D721Med (cell line): ENCODE measurements at regions not wholly inside any gene's neighbourhood (a gene's known extent, or its start where the extent isn't known, plus 50 kb on each side); places are given as distances from the start of the nearest gene placed in this dataset.

ENCODE experiments used
- DNase-seq: peaks from one replicate; pipeline ENCODE4 v3.0.0; 2011; ENCODE audit warnings: low spot score; ENCODE audit not compliant: insufficient read length
- FAIRE-seq: peaks from 2 replicates; lab custom pipeline; 2011; peaks lifted over from hg19 to GRCh38; lab: Jason Lieb, UNC
- CTCF ChIP-seq: IDR thresholded peaks from 2 replicates; pipeline ENCODE4 v1.5.1; 2012; ENCODE audit warnings: mild to moderate bottlenecking, control low read depth; ENCODE audit not compliant: insufficient read depth; ENCODE audit errors: missing control alignments

- TF ChIP-seq CTCF, result no peak
- FAIRE-seq (no peak), DNase-seq (no peak)
Measured at GRCh38 chr12:85507456-85507855, 227.4 kb downstream of the ALX1 start.

DNA sequence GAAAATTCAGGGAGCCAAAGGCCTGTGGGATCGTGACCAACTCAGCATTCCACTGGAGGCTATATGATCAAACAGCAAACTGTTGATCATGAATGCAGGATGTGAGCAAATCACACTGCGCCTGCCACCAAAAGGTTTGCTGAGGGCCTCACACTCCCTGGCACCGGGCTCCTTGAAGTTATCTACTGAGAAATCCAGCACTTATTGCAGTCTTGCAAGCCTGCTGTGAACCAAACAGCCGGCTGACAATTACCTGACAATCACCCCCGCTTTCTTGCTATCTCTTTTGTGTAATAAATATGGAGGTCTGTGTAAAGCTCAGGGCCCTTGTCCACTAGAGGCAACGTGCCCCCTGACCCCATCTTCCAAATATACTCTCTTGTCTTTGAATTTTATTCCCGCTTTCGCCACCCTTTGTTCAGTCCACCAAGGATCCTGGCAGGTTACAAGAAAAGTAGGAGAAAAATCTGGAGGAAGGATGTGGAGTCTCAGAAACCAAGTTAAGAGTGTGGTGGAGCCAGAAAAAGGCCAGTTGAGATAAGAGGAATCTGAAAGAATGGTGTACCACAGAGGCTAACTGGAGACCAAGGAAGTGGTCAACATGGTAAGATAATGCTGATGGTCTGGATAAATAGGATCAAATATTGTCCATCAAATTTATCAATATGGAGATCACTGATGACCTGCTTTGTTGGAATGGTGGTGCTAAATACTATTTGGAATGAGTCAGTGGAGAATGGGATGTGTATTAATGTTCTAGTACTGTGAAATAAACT is 229.2 kb downstream of the ALX1 start:
- TF ChIP-seq CTCF, result no peak
- no peak for DNase-seq
- FAIRE-seq, result no peak

- DNase-seq (no peak), FAIRE-seq (no peak)
- no peak for TF ChIP-seq CTCF
Measured at GRCh38 chr12:85509857-85510256, 229.8 kb downstream of the ALX1 start.

- no peak for FAIRE-seq
- no peak for TF ChIP-seq CTCF
Measured at GRCh38 chr12:85516039-85516438, 236.0 kb downstream of the ALX1 start.

GRCh38 chr12:85516667-85517325 is 236.8 kb downstream of the ALX1 start:
- no peak for TF ChIP-seq CTCF
- no peak for DNase-seq
- FAIRE-seq, result no peak

More at GRCh38 chr12:85516039-85516438, 236.0 kb downstream of the ALX1 start:
- no peak for DNase-seq

DNA sequence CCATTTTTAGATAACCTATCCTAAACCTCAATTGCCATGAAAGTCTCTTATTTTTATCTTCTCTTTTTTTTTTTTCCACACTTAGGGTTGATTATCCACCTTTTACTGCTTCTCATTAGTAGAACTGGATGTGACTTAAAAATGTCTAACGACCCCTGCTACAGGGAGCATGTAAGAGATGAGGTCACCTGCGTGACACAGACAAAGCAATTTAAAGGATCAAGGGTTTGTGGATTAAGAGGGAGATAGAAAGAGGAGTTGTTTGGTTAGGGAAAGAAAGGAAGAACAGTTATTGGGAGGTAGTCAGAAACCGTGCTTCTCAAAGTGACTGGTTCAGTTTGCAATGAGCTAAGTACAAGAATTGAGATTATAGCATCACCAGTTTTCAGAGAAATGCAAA is 239.1 kb downstream of the ALX1 start:
- TF ChIP-seq CTCF, result no peak
- DNase-seq (no peak), FAIRE-seq (no peak)

- DNase-seq (no peak), FAIRE-seq (no peak)
- no peak for TF ChIP-seq CTCF
Measured at GRCh38 chr12:85523197-85523596, 243.2 kb downstream of the ALX1 start.
